MM.1S (cell line): ENCODE measurements at regions not wholly inside any gene's neighbourhood (a gene's known extent, or its start where the extent isn't known, plus 50 kb on each side); places are given as distances from the start of the nearest gene placed in this dataset.

Experiments
- CTCF ChIP-seq: fragments of 300-600 bp; sonication (generic); IDR thresholded peaks from 2 replicates; pipeline ENCODE4 v1.5.1; 2016; ENCODE audit warnings: antibody characterized with exemption, low read length, mixed read lengths
- EZH2 ChIP-seq: fragments of 300-600 bp; sonication (generic); optimal IDR thresholded peaks from 2 replicates; pipeline ENCODE3; 2017; ENCODE audit warnings: low read depth, mild to moderate bottlenecking, antibody characterized with exemption, low read length, mixed read lengths
- EZH2phosphoT487 ChIP-seq: fragments of 300-600 bp; sonication (generic); IDR thresholded peaks from 2 replicates; pipeline ENCODE4 v1.6.1; 2018; ENCODE audit warnings: antibody characterized with exemption, low read length

- TF ChIP-seq CTCF (no peak), EZH2 (no peak), EZH2phosphoT487 (no peak)
Measured at GRCh38 chr12:58026897-58027891, 85.8 kb downstream of the ATP23 start.
